DND-41 (cell line): ENCODE measurements at regions not wholly inside any gene's neighbourhood (a gene's known extent, or its start where the extent isn't known, plus 50 kb on each side); places are given as distances from the start of the nearest gene placed in this dataset.

Experiments
- ATAC-seq: fragments of 200-7000 bp; cut with Tn5 transposase; 3 replicates; pipeline ENCODE4 v1.9.1; 2021; ENCODE audit warnings: low read depth; ENCODE audit not compliant: insufficient read depth
- DNase-seq: peaks from one replicate; pipeline ENCODE4 v3.0.0-alpha.2; 2020
- H2AFZ ChIP-seq: 2 replicates; pipeline ENCODE4 v1.6.0; 2012; ENCODE audit warnings: low read depth, low read length
- H3K27ac ChIP-seq: 2 replicates; pipeline ENCODE4 v1.5.1; 2012; ENCODE audit warnings: low read length, inconsistent platforms
- H3K27me3 ChIP-seq: fragments of 200-600 bp; sonication (generic); 2 replicates; pipeline ENCODE4 v1.6.0; 2012; ENCODE audit warnings: low read length, mild to moderate bottlenecking, inconsistent platforms; ENCODE audit not compliant: insufficient read depth, poor library complexity
- H3K36me3 ChIP-seq: 2 replicates; pipeline ENCODE4 v1.5.1; 2012; ENCODE audit warnings: low read length, inconsistent platforms; ENCODE audit not compliant: insufficient read depth
- H3K4me1 ChIP-seq: 2 replicates; pipeline ENCODE4 v1.5.1; 2012; ENCODE audit warnings: mild to moderate bottlenecking, low read length; ENCODE audit not compliant: insufficient read depth
- H3K4me2 ChIP-seq: 2 replicates; pipeline ENCODE4 v1.6.0; 2012; ENCODE audit warnings: mild to moderate bottlenecking, moderate library complexity, low read length, inconsistent platforms; ENCODE audit not compliant: insufficient read depth
- H3K4me3 ChIP-seq, 2 experiments: fragments of 200-600 bp in 1 of 2; shearing (Covaris generic) in 1 of 2; 2 replicates each; pipeline ENCODE4 v1.5.1; 2012 to 2016; ENCODE audit warnings: inconsistent platforms in 2 of 2, low read length in 2 of 2, mild to moderate bottlenecking in 2 of 2, low read depth in 1 of 2, moderate library complexity in 1 of 2
- H3K79me2 ChIP-seq: 2 replicates; pipeline ENCODE4 v1.6.0; 2012; ENCODE audit warnings: low read length, inconsistent platforms; ENCODE audit not compliant: insufficient read depth
- H3K9ac ChIP-seq: 2 replicates; pipeline ENCODE4 v1.6.0; 2012; ENCODE audit warnings: low read depth, mild to moderate bottlenecking, inconsistent platforms, low read length, moderate library complexity
- H3K9me3 ChIP-seq: 2 replicates; pipeline ENCODE4 v1.5.1; 2012; ENCODE audit warnings: low read length, moderate library complexity, mild to moderate bottlenecking, inconsistent platforms; ENCODE audit not compliant: insufficient read depth, severe bottlenecking
- H4K20me1 ChIP-seq: 2 replicates; pipeline ENCODE4 v1.6.0; 2012; ENCODE audit warnings: low read length; ENCODE audit not compliant: insufficient read depth
- CTCF ChIP-seq: IDR thresholded peaks from 2 replicates; pipeline ENCODE4 v1.5.1; 2012; ENCODE audit warnings: borderline replicate concordance, low read length, moderate library complexity, mild to moderate bottlenecking; ENCODE audit not compliant: poor library complexity, severe bottlenecking; ENCODE audit errors: extremely low read depth
- EZH2 ChIP-seq: IDR thresholded peaks from 3 replicates; pipeline ENCODE4 v1.6.1; 2012; ENCODE audit warnings: borderline replicate concordance, low read depth, mild to moderate bottlenecking, moderate library complexity, low read length, inconsistent platforms; ENCODE audit not compliant: severe bottlenecking

DNA sequence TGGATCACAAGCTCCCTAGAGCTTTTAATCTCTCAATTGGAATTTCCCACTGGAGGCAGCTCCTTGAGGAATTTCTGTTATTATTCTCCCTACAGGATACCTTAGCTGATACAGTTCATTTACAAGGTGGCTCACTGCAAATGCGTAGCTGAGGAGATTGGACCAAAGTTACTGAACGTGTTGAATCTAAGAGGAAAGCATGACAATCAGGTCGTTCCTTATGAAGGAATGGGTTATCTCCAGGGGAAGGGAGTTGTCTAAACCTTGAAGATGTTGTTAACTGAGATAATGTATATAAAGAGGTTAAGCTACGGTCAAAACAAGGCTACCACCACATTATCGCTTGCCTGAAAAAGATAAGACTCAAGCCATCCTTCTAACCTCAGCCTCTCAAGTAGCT lies 105.8 kb upstream of the TBX3 start:
- no peak for ATAC-seq
- H3K27ac ChIP-seq = no peak overlapping the region
- no peaks in the 10 kb centered on the region for H4K20me1 ChIP-seq
- H3K9ac ChIP-seq = no peak overlapping the region
- no peaks in the 10 kb centered on the region for H3K36me3 ChIP-seq
- no peak overlapping the region for H3K4me3 ChIP-seq
- H3K4me2 ChIP-seq = no peak overlapping the region
- TF ChIP-seq EZH2 (no peak), CTCF (no peak)
- H3K4me1 ChIP-seq = no peaks in the 10 kb centered on the region
- H2AFZ ChIP-seq = no peak overlapping the region
- H3K79me2 ChIP-seq = no peaks in the 10 kb centered on the region
- H3K27me3 ChIP-seq = no peaks in the 10 kb centered on the region
- H3K9me3 ChIP-seq = no peaks in the 10 kb centered on the region
- no peak for DNase-seq

GRCh38 chr12:114789276-114789675 lies 105.3 kb upstream of the TBX3 start:
- DNase-seq = no peak
- no peak overlapping the region for H3K4me2 ChIP-seq
- H3K27ac ChIP-seq = no peak overlapping the region
- H3K36me3 ChIP-seq = no peaks in the 10 kb centered on the region
- H3K27me3 ChIP-seq = no peaks in the 10 kb centered on the region
- H4K20me1 ChIP-seq = no peaks in the 10 kb centered on the region
- no peaks in the 10 kb centered on the region for H3K4me1 ChIP-seq
- H2AFZ ChIP-seq = no peak overlapping the region
- TF ChIP-seq EZH2 (no peak), CTCF (no peak)
- H3K79me2 ChIP-seq = no peaks in the 10 kb centered on the region
- ATAC-seq = no peak
- no peak overlapping the region for H3K4me3 ChIP-seq
- no peaks in the 10 kb centered on the region for H3K9me3 ChIP-seq
- H3K9ac ChIP-seq = no peak overlapping the region

GRCh38 chr12:114784526-114784925 lies 100.6 kb upstream of the TBX3 start:
- no peak overlapping the region for H2AFZ ChIP-seq
- H3K9ac ChIP-seq = no peak overlapping the region
- no peak for ATAC-seq
- no peak for DNase-seq
- H3K36me3 ChIP-seq = no peaks in the 10 kb centered on the region
- no peak overlapping the region for H3K4me3 ChIP-seq
- H3K79me2 ChIP-seq = no peaks in the 10 kb centered on the region
- no peaks in the 10 kb centered on the region for H3K27me3 ChIP-seq
- H3K4me2 ChIP-seq = no peak overlapping the region
- H3K4me1 ChIP-seq = no peaks in the 10 kb centered on the region
- no peaks in the 10 kb centered on the region for H3K9me3 ChIP-seq
- H3K27ac ChIP-seq = no peak overlapping the region
- TF ChIP-seq EZH2 (no peak), CTCF (no peak)
- H4K20me1 ChIP-seq = no peaks in the 10 kb centered on the region

GRCh38 chr12:114783089-114783618 lies 99.2 kb upstream of the TBX3 start:
- Histone ChIP-seq H2AFZ (no peak overlapping the region), H3K36me3 (no peaks in the 10 kb centered on the region), H4K20me1 (no peaks in the 10 kb centered on the region), H3K9ac (no peak overlapping the region), H3K4me2 (no peak overlapping the region), H3K4me1 (no peaks in the 10 kb centered on the region), H3K27ac (no peak overlapping the region), H3K79me2 (no peaks in the 10 kb centered on the region), H3K9me3 (no peaks in the 10 kb centered on the region), H3K27me3 (no peaks in the 10 kb centered on the region), H3K4me3 (no peak overlapping the region)
- ATAC-seq (no peak), DNase-seq (no peak)
- no peak for TF ChIP-seq EZH2
- no peak for TF ChIP-seq CTCF
